ENCODE measurements at regions not wholly inside any gene's neighbourhood (a gene's known extent, or its start where the extent isn't known, plus 50 kb on each side); places are given as distances from the start of the nearest gene placed in this dataset.

DNA sequence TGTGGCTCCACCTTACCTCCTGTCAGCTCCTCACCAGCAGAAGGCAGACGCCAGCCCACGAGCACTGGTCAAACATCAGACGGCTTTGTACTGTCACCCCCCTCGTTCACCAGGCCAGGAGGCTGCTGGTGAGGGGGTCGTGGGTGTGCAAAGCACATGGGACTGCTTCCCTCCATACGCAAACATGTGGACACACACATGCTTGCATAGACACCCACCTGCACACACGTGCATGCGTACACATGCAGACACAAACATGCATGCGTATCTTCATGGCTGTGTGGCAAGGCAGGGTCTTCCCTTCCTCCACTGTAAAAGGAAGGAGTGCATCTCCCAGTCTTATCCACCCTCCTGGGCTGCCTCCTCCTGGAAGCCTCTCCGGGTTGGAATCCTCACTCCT, 178.5 kb downstream of the OLFM1 start:
- POLR2A ChIA-PET (ENCODE audit: unreplicated experiment): no interaction called here
- H4K5ac ChIP-seq (ENCODE audit: low read depth, low read length): no peak overlapping the region
- H3K4ac ChIP-seq (ENCODE audit: low read depth, low read length): no peak overlapping the region
- in situ Hi-C loops (cut with MboI; ENCODE audit: low sequenced_read_pairs) (no loop called here), dilution Hi-C loops (cut with HindIII; ENCODE audit: low sequenced_read_pairs, unreplicated experiment) (no loop called here), intact Hi-C loops (cut with micrococcal nuclease) (no loop called here)
- H3K56ac ChIP-seq (ENCODE audit: extremely low read depth, insufficient read depth, low read length): no peak overlapping the region
- H2BK120ac ChIP-seq (ENCODE audit: low read depth, low read length): no peak overlapping the region
- no peaks in the 10 kb centered on the region for H3K36me3 ChIP-seq (ENCODE audit: control insufficient read depth, insufficient read depth, low read length)
- H4K20me1 ChIP-seq (ENCODE audit: insufficient read depth, low read length): no peaks in the 10 kb centered on the region
- no peak overlapping the region for H2AK5ac ChIP-seq (ENCODE audit: low read depth, low read length)
- H2BK20ac ChIP-seq (ENCODE audit: low read depth, low read length): no peak overlapping the region
- no peak overlapping the region for H3K27ac ChIP-seq (ENCODE audit: insufficient read depth, low read length)
- H2AK9ac ChIP-seq (replicated peaks; ENCODE audit: low read depth, low read length, poor library complexity): no peak overlapping the region
- no TSS peak for BruUV-seq (replicated peaks)
- WGBS, 2 experiments (ENCODE audit: extremely low coverage in 2 of 2, insufficient read length in 1 of 2): 63% methylated on average over 3 of the region's 10 CpGs; no CpG with 5 or more reads in 1 of the 2 experiments
- TF ChIP-seq CEBPB (IDR thresholded peaks at IDR 0.05; ENCODE audit: low read depth, low read length) (no peak), RFX5 (IDR thresholded peaks at IDR 0.05; ENCODE audit: low read depth, low read length) (no peak), MXI1 (IDR thresholded peaks at IDR 0.05; ENCODE audit: borderline replicate concordance, low read depth, low read length) (no peak)
- no peak for DNase-seq
- no peak overlapping the region for H3K4me2 ChIP-seq (ENCODE audit: low read depth, low read length)
- no peak overlapping the region for H4K91ac ChIP-seq (ENCODE audit: insufficient read depth, low read depth, low read length)
- no peak overlapping the region for H2BK5ac ChIP-seq (ENCODE audit: low read depth, low read length, poor library complexity, severe bottlenecking)
- H4K8ac ChIP-seq (ENCODE audit: low read depth in 2 of 2, low read length in 2 of 2): no peak overlapping the region
- peaks cover 51% of the 10 kb centered on the region for H3K9me3 ChIP-seq (ENCODE audit: control insufficient read depth, insufficient read depth, low read length)
- no peak overlapping the region for H2AFZ ChIP-seq (replicated peaks; ENCODE audit: low read length, poor library complexity)
- H2BK15ac ChIP-seq (ENCODE audit: low read depth, low read length): no peak overlapping the region
- no peaks in the 10 kb centered on the region for H3K79me1 ChIP-seq (ENCODE audit: low read depth in 1 of 2, low read length in 2 of 2)
- ATAC-seq (ENCODE audit: low read depth): no peak
- no peak overlapping the region for H3K9ac ChIP-seq (ENCODE audit: low read depth, low read length)
- H3K18ac ChIP-seq (ENCODE audit: low read depth, low read length): no peak overlapping the region
- no peak overlapping the region for H3K23ac ChIP-seq (ENCODE audit: low read depth, low read length)
- no peaks in the 10 kb centered on the region for H3K9me1 ChIP-seq (ENCODE audit: insufficient read depth, low read length)
- H3K4me3 ChIP-seq (ENCODE audit: insufficient read depth, low read depth, low read length): no peak overlapping the region
- H3K27me3 ChIP-seq (ENCODE audit: control insufficient read depth, insufficient read depth, low read length): no peaks in the 10 kb centered on the region
- no peaks in the 10 kb centered on the region for H3K4me1 ChIP-seq (ENCODE audit: control insufficient read depth, insufficient read depth, low read length)
- CTCF ChIA-PET: no interaction called here
- H3K14ac ChIP-seq (replicated peaks; ENCODE audit: low read depth, low read length): no peak overlapping the region

Measured in IMR-90 (cell line).